ENCODE measurements at regions not wholly inside any gene's neighbourhood (a gene's known extent, or its start where the extent isn't known, plus 50 kb on each side); places are given as distances from the start of the nearest gene placed in this dataset.

GRCh38 chr3:154987846-154988245 lies 92.3 kb upstream of the MME start:
- no peaks in the 10 kb centered on the region for H3K9me3 ChIP-seq (ENCODE audit: low read depth, low read length)
- no peak overlapping the region for H3K27ac ChIP-seq (ENCODE audit: low read depth, low read length)
- TF ChIP-seq CTCF (IDR thresholded peaks at IDR 0.05; ENCODE audit: extremely low read depth, low read depth, low read length): no peak
- DNase-seq (ENCODE audit: insufficient read length, low spot score, missing footprints): no peak
- H3K79me2 ChIP-seq (ENCODE audit: insufficient read depth, low read length): no peaks in the 10 kb centered on the region
- no peaks in the 10 kb centered on the region for H3K36me3 ChIP-seq (ENCODE audit: insufficient read depth, low read length)
- no peaks in the 10 kb centered on the region for H3K27me3 ChIP-seq (ENCODE audit: insufficient read depth, low read length)
- no peak overlapping the region for H3K4me2 ChIP-seq (ENCODE audit: insufficient read depth, low read length)
- H3K4me3 ChIP-seq (ENCODE audit: insufficient read depth, low read length): no peak overlapping the region
- no peaks in the 10 kb centered on the region for H4K20me1 ChIP-seq (ENCODE audit: insufficient read depth, low read length)
- no peaks in the 10 kb centered on the region for H3K4me1 ChIP-seq (ENCODE audit: insufficient read depth, low read length)
- no peak overlapping the region for H2AFZ ChIP-seq (ENCODE audit: low read length)

- no peak for DNase-seq (ENCODE audit: insufficient read length, low spot score, missing footprints)
- Histone ChIP-seq H3K27ac (ENCODE audit: low read depth, low read length) (no peak overlapping the region), H3K4me3 (ENCODE audit: insufficient read depth, low read length) (no peak overlapping the region), H2AFZ (ENCODE audit: low read length) (no peak overlapping the region), H3K27me3 (ENCODE audit: insufficient read depth, low read length) (no peaks in the 10 kb centered on the region), H3K36me3 (ENCODE audit: insufficient read depth, low read length) (no peaks in the 10 kb centered on the region), H3K4me2 (ENCODE audit: insufficient read depth, low read length) (no peak overlapping the region), H4K20me1 (ENCODE audit: insufficient read depth, low read length) (no peaks in the 10 kb centered on the region), H3K9me3 (ENCODE audit: low read depth, low read length) (no peaks in the 10 kb centered on the region), H3K79me2 (ENCODE audit: insufficient read depth, low read length) (no peaks in the 10 kb centered on the region), H3K4me1 (ENCODE audit: insufficient read depth, low read length) (no peaks in the 10 kb centered on the region)
- TF ChIP-seq CTCF (IDR thresholded peaks at IDR 0.05; ENCODE audit: extremely low read depth, low read depth, low read length): no peak
Observed at GRCh38 chr3:154981664-154982063, 98.5 kb upstream of the MME start.

- Histone ChIP-seq H3K9me3 (ENCODE audit: low read depth, low read length) (no peaks in the 10 kb centered on the region), H4K20me1 (ENCODE audit: insufficient read depth, low read length) (no peaks in the 10 kb centered on the region), H3K27ac (ENCODE audit: low read depth, low read length) (no peak overlapping the region), H3K4me2 (ENCODE audit: insufficient read depth, low read length) (no peak overlapping the region), H2AFZ (ENCODE audit: low read length) (no peak overlapping the region), H3K4me1 (ENCODE audit: insufficient read depth, low read length) (no peaks in the 10 kb centered on the region), H3K36me3 (ENCODE audit: insufficient read depth, low read length) (no peaks in the 10 kb centered on the region), H3K27me3 (ENCODE audit: insufficient read depth, low read length) (no peaks in the 10 kb centered on the region), H3K4me3 (ENCODE audit: insufficient read depth, low read length) (no peak overlapping the region), H3K79me2 (ENCODE audit: insufficient read depth, low read length) (no peaks in the 10 kb centered on the region)
- DNase-seq (ENCODE audit: insufficient read length, low spot score, missing footprints): no peak
- TF ChIP-seq CTCF (IDR thresholded peaks at IDR 0.05; ENCODE audit: extremely low read depth, low read depth, low read length): no peak
Observed at GRCh38 chr3:154981201-154981600, 98.9 kb upstream of the MME start.

GRCh38 chr3:154979331-154979730 lies 100.8 kb upstream of the MME start:
- H3K27me3 ChIP-seq (ENCODE audit: insufficient read depth, low read length): no peaks in the 10 kb centered on the region
- no peaks in the 10 kb centered on the region for H3K9me3 ChIP-seq (ENCODE audit: low read depth, low read length)
- no peaks in the 10 kb centered on the region for H3K79me2 ChIP-seq (ENCODE audit: insufficient read depth, low read length)
- no peaks in the 10 kb centered on the region for H3K36me3 ChIP-seq (ENCODE audit: insufficient read depth, low read length)
- DNase-seq (ENCODE audit: insufficient read length, low spot score, missing footprints): no peak
- H4K20me1 ChIP-seq (ENCODE audit: insufficient read depth, low read length): no peaks in the 10 kb centered on the region
- TF ChIP-seq CTCF (IDR thresholded peaks at IDR 0.05; ENCODE audit: extremely low read depth, low read depth, low read length): no peak
- no peak overlapping the region for H3K4me3 ChIP-seq (ENCODE audit: insufficient read depth, low read length)
- H2AFZ ChIP-seq (ENCODE audit: low read length): no peak overlapping the region
- no peak overlapping the region for H3K27ac ChIP-seq (ENCODE audit: low read depth, low read length)
- H3K4me2 ChIP-seq (ENCODE audit: insufficient read depth, low read length): no peak overlapping the region
- no peaks in the 10 kb centered on the region for H3K4me1 ChIP-seq (ENCODE audit: insufficient read depth, low read length)
